ENCODE measurements at regions not wholly inside any gene's neighbourhood (a gene's known extent, or its start where the extent isn't known, plus 50 kb on each side); places are given as distances from the start of the nearest gene placed in this dataset.

GRCh38 chr10:88083597-88083989, 220.2 kb downstream of the PTEN start:
- FAIRE-seq = no peak

GRCh38 chr10:88086187-88086960, 222.9 kb downstream of the PTEN start:
- FAIRE-seq = no peak

GRCh38 chr10:88088441-88089340, 225.3 kb downstream of the PTEN start:
- FAIRE-seq = no peak

GRCh38 chr10:88089498-88089897, 226.1 kb downstream of the PTEN start:
- peak; percentile 98 for FAIRE-seq

GRCh38 chr10:88090568-88091214, 227.3 kb downstream of the PTEN start:
- FAIRE-seq = no peak

GRCh38 chr10:88091490-88092061, 228.2 kb downstream of the PTEN start:
- FAIRE-seq = no peak

GRCh38 chr10:88092265-88092664, 228.8 kb downstream of the PTEN start:
- FAIRE-seq = no peak

- FAIRE-seq = no peak
These were observed 229.5 kb downstream of the PTEN start for GRCh38 chr10:88092973-88093372.

GRCh38 chr10:88094795-88095194, 231.4 kb downstream of the PTEN start:
- no peak for FAIRE-seq

- no peak for FAIRE-seq
These were observed 231.8 kb downstream of the PTEN start for GRCh38 chr10:88095223-88095721.

- peak; percentile 73 for FAIRE-seq
These were observed 232.5 kb downstream of the PTEN start for GRCh38 chr10:88095778-88096431.

- no peak for FAIRE-seq
These were observed 233.7 kb downstream of the PTEN start for GRCh38 chr10:88097092-88097516.

- FAIRE-seq = no peak
These were observed 234.1 kb downstream of the PTEN start for GRCh38 chr10:88097536-88097935.

- no peak for FAIRE-seq
These were observed 236.9 kb downstream of the PTEN start for GRCh38 chr10:88100281-88100680.

GRCh38 chr10:88101666-88102065, 238.2 kb downstream of the PTEN start:
- no peak for FAIRE-seq

GRCh38 chr10:88103576-88103975, 240.2 kb downstream of the PTEN start:
- no peak for FAIRE-seq

- FAIRE-seq = no peak
These were observed 240.8 kb downstream of the PTEN start for GRCh38 chr10:88104223-88104622.

- FAIRE-seq = no peak
These were observed 242.9 kb downstream of the PTEN start for GRCh38 chr10:88106366-88106765.

GRCh38 chr10:88107296-88108097, 244.1 kb downstream of the PTEN start:
- FAIRE-seq = no peak

GRCh38 chr10:88108115-88108610, 244.7 kb downstream of the PTEN start:
- no peak for FAIRE-seq

GRCh38 chr10:88110355-88110754, 246.9 kb downstream of the PTEN start:
- no peak for FAIRE-seq
